Spleen (tissue), 11 donors: ENCODE measurements at regions not wholly inside any gene's neighbourhood (a gene's known extent, or its start where the extent isn't known, plus 50 kb on each side); places are given as distances from the start of the nearest gene placed in this dataset.

ENCODE experiments used
- DNase-seq: peaks from one replicate; pipeline ENCODE4 v3.0.0-alpha.2; 2020
- H3K27ac ChIP-seq, 8 donors: fragments of 200-600 bp; sonication (generic) in 7 of 8; 1 replicate in 4 of 8; 2 replicates in 4 of 8; pipeline versions ENCODE4 v1.5.0 to v1.8.0; 2016 to 2021; ENCODE audit warnings: inconsistent platforms in 4 of 8, mild to moderate bottlenecking in 4 of 8, moderate library complexity in 1 of 8
- H3K27me3 ChIP-seq, 7 donors: fragments of 200-600 bp; sonication (generic) in 6 of 7; replicated peaks in 1 of 7; 1 replicate in 4 of 7; 2 replicates in 3 of 7; pipeline versions ENCODE4 v1.5.0 to v1.8.0; 2016 to 2021; ENCODE audit warnings: inconsistent platforms in 3 of 7, mild to moderate bottlenecking in 1 of 7
- H3K36me3 ChIP-seq, 6 donors: fragments of 200-600 bp; sonication (generic) in 5 of 6; 1 replicate in 4 of 6; 2 replicates in 2 of 6; pipeline versions ENCODE4 v1.5.0 to v1.8.0; 2016 to 2021; ENCODE audit warnings: inconsistent platforms in 2 of 6
- H3K4me1 ChIP-seq, 6 donors: fragments of 200-600 bp; sonication (generic) in 5 of 6; 1 replicate in 3 of 6; 2 replicates in 3 of 6; pipeline versions ENCODE4 v1.5.0 to v1.8.0; 2016 to 2021; ENCODE audit warnings: inconsistent platforms in 3 of 6
- H3K4me3 ChIP-seq, 8 donors: fragments of 200-600 bp; sonication (generic) in 7 of 8; 1 replicate in 4 of 8; 2 replicates in 4 of 8; pipeline versions ENCODE4 v1.5.0 to v1.8.0; 2016 to 2021; ENCODE audit warnings: inconsistent platforms in 4 of 8, mild to moderate bottlenecking in 4 of 8, moderate library complexity in 2 of 8
- H3K9me3 ChIP-seq, 8 donors: fragments of 200-600 bp; sonication (generic) in 7 of 8; 1 replicate in 4 of 8; 2 replicates in 4 of 8; pipeline versions ENCODE4 v1.5.0 to v1.8.0; 2016 to 2021; ENCODE audit warnings: inconsistent platforms in 4 of 8
- POLR2A ChIP-seq, 3 donors: fragments of 450-650 bp; IDR thresholded peaks; one replicate each; pipeline ENCODE4 v1.5.1; 2017; ENCODE audit warnings: antibody characterized with exemption in 3 of 3, mild to moderate bottlenecking in 1 of 3
- POLR2AphosphoS5 ChIP-seq, 3 donors: sonication (generic); formaldehyde crosslinking; IDR thresholded peaks; one replicate each; pipeline ENCODE4 v1.5.1; 2017; ENCODE audit warnings: antibody characterized with exemption in 3 of 3
- WGBS, 5 donors: extraction: QIAGEN DNeasy Blood & Tissue Kit in 3 of 5; methylation state at CpG; one replicate each; pipeline versions ENCODE4 v1.1.5 to v1.1.7; 2013 to 2018; 5-methylcytosine and 5-hydroxymethylcytosine counted together
- intact Hi-C: fragments of 100-400 bp; cut with DNase I; formaldehyde crosslinking; loops from one replicate; pipeline ENCODE4 v1.15.0; 2023; ENCODE audit warnings: low total_unique reads
- TF ChIP-seq, protein P1 (sequence below), 11 experiments: fragments of 200-600 bp in 7 of 11; fragments of 450-650 bp in 4 of 11; sonication (generic) in 4 of 11; IDR thresholded peaks in 8 of 11; conservative IDR thresholded peaks in 3 of 11; 1 replicate in 7 of 11; 2 replicates in 4 of 11; pipeline versions ENCODE4 v1.4.0 to v1.8.0; 2016 to 2021; ENCODE audit warnings: antibody characterized with exemption in 11 of 11, inconsistent platforms in 4 of 11, mild to moderate bottlenecking in 1 of 11
- donor health status: healthy with polysubstance abuse.
- donor health status: DM: no; HTN: no; CAD: no; lungs with moderate emphysema.
- donor health status: DM: no; HTN: no; CAD: no.
- donor health status: Bipolar disorder and iron deficiency.
- donor health status: healthy.
- donor health status: DM: no; HTN: no; CAD: no.
- donor health status: DM: yes; HTN: yes; CAD: no.

DNA sequence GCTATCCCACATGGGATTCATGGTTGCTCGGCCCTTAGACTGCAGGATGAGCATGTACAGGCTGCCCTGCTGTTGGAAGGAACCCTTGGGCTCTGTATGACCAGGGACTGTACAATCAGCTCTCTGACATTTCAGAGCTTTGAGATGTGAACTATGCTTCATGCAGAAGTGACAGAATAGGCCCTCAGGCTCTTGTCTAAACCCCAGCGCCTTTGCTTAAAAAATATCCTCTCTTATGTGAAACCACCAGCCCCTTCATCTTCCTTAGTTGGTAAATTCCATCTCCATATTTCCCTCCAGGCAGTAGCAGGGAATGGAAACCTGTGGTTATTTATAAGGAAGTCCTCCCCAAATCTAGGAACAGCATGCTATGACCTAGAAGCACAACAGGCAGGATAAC, 78.9 kb upstream of the PLET1 start:
- Histone ChIP-seq H3K4me1 (no peaks in the 10 kb centered on the region), H3K27ac (no peak overlapping the region), H3K4me3 (no peak overlapping the region), H3K9me3 (no peaks in the 10 kb centered on the region), H3K36me3 (peaks cover 0 to 5% (median 0%) of the 10 kb centered on the region in 6 donors), H3K27me3 (no peaks in the 10 kb centered on the region)
- intact Hi-C loops, result no loop called here
- DNase-seq, result no peak
- TF ChIP-seq POLR2AphosphoS5 (IDR thresholded peaks at IDR 0.05) (no peak), POLR2A (IDR thresholded peaks at IDR 0.05) (no peak)
- TF ChIP-seq, protein P1, sequence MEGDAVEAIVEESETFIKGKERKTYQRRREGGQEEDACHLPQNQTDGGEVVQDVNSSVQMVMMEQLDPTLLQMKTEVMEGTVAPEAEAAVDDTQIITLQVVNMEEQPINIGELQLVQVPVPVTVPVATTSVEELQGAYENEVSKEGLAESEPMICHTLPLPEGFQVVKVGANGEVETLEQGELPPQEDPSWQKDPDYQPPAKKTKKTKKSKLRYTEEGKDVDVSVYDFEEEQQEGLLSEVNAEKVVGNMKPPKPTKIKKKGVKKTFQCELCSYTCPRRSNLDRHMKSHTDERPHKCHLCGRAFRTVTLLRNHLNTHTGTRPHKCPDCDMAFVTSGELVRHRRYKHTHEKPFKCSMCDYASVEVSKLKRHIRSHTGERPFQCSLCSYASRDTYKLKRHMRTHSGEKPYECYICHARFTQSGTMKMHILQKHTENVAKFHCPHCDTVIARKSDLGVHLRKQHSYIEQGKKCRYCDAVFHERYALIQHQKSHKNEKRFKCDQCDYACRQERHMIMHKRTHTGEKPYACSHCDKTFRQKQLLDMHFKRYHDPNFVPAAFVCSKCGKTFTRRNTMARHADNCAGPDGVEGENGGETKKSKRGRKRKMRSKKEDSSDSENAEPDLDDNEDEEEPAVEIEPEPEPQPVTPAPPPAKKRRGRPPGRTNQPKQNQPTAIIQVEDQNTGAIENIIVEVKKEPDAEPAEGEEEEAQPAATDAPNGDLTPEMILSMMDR (IDR thresholded peaks at IDR 0.05 in 8 of 11, conservative IDR thresholded peaks at IDR 0.05 in 3 of 11), result no peak
- WGBS, 5 donors, result 77 to 95% (median 89%) methylated on average over 2 of the region's 2 CpGs

DNA sequence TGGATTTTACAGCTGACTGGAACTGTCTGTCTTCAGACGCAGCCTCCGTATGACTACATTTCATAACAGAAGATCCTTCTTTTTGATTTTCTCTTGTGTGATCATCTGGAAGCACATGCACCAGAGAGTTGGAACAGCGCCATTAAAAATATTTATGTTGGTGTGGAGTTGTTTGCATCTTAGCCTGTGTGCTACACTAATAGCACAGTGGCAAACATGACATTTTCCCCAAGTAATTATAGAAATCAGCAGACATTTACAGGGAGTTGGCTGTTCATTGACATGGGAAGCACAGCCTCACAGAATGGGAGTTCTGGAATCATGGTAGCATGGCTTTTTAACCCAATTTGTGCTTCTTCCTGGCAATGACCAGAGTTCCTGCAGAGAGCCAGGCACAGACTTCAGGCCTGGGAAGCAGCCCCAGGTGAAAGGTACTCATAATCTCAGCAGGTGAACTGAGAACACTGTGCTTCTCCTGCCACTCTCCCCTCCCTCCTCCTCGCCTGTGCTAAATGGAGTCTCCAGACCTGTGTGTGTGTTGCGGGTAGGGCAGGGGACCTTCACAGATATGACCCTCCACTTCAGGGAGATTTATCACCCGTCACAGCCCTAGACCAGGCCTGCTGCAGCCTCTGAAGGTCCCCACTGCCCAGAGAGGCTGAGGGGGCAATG, 82.8 kb upstream of the PLET1 start:
- H3K27ac ChIP-seq, result no peak overlapping the region
- H3K4me1 ChIP-seq, result no peaks in the 10 kb centered on the region
- H3K9me3 ChIP-seq, result no peaks in the 10 kb centered on the region
- no peak for DNase-seq
- peaks cover 0 to 5% (median 0%) of the 10 kb centered on the region in 6 donors for H3K36me3 ChIP-seq
- WGBS, 5 donors, result 88 to 95% (median 94%) methylated on average over 6 of the region's 6 CpGs
- no peaks in the 10 kb centered on the region for H3K27me3 ChIP-seq
- H3K4me3 ChIP-seq, result no peak overlapping the region
- TF ChIP-seq, protein P1 (IDR thresholded peaks at IDR 0.05 in 8 of 11, conservative IDR thresholded peaks at IDR 0.05 in 3 of 11), result no peak
- TF ChIP-seq POLR2A (IDR thresholded peaks at IDR 0.05), result no peak
- TF ChIP-seq POLR2AphosphoS5 (IDR thresholded peaks at IDR 0.05), result no peak
- intact Hi-C loops, result no loop called here

DNA sequence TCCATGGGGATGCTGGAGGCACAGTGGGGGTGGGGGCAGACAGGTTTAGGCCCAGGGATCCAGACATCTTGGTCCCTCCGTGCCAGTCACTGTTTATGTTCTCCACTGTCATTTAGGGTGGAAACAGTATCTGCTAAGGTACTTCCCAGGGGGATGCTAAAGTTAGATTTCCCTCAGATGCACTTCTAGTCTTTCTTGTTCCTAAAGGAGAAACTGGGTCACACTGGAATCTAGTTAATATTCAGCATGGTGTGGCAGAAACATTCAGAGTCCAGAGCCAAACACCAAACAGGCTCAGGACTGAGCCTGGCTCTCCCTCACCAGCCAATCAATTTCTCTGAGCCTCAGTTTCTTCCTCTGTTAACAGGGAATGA, 83.4 kb upstream of the PLET1 start:
- DNase-seq, result no peak
- no peaks in the 10 kb centered on the region for H3K4me1 ChIP-seq
- no peak overlapping the region for H3K4me3 ChIP-seq
- peaks cover 0 to under 1% (median 0%) of the 10 kb centered on the region in 6 donors for H3K36me3 ChIP-seq
- H3K9me3 ChIP-seq, result no peaks in the 10 kb centered on the region
- H3K27ac ChIP-seq, result no peak overlapping the region
- TF ChIP-seq POLR2A (IDR thresholded peaks at IDR 0.05) (no peak), POLR2AphosphoS5 (IDR thresholded peaks at IDR 0.05) (no peak)
- TF ChIP-seq, protein P1 (IDR thresholded peaks at IDR 0.05 in 8 of 11, conservative IDR thresholded peaks at IDR 0.05 in 3 of 11), result no peak
- no peaks in the 10 kb centered on the region for H3K27me3 ChIP-seq
- 58 to 83% (median 75%) methylated on average over 1 of the region's 1 CpG for WGBS, 5 donors
- intact Hi-C loops, result no loop called here

DNA sequence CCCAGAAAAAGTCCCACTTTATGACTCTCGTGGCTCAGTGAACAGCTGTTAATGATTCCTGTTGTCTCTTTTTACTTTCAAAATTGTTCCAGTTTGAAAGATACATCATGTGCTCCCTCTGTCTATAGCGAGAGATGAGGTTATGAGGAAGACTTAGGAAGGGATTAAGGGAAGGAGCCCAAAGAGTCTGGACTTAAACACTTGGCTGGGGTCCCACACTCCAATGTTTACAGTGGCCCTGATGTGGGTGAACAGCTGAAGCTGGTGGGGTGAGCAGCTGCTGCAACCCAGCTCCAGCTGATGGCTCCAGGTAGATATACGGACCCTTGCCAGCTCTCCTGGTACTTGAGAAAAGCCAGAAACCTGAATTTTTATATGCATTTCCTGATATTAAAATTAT, 84.5 kb upstream of the PLET1 start:
- Histone ChIP-seq H3K36me3 (no peaks in the 10 kb centered on the region), H3K4me1 (no peaks in the 10 kb centered on the region), H3K9me3 (no peaks in the 10 kb centered on the region), H3K27ac (no peak overlapping the region), H3K27me3 (no peaks in the 10 kb centered on the region), H3K4me3 (no peak overlapping the region)
- 77 to 93% (median 89%) methylated on average over 3 of the region's 3 CpGs for WGBS, 5 donors
- TF ChIP-seq POLR2A (IDR thresholded peaks at IDR 0.05) (no peak), POLR2AphosphoS5 (IDR thresholded peaks at IDR 0.05) (no peak)
- intact Hi-C loops, result no loop called here
- DNase-seq, result no peak
